Peyer's patch (tissue), 4 donors: ENCODE measurements at regions not wholly inside any gene's neighbourhood (a gene's known extent, or its start where the extent isn't known, plus 50 kb on each side); places are given as distances from the start of the nearest gene placed in this dataset.

Experiments
- DNase-seq, 3 donors: peaks; one replicate each; pipeline ENCODE4 v3.0.0-alpha.2; 2017 to 2019
- H3K27ac ChIP-seq, 4 donors: fragments of 200-600 bp; sonication (generic); one replicate each; pipeline ENCODE4 v1.5.1; 2016 to 2019
- H3K27me3 ChIP-seq, 2 donors: fragments of 200-600 bp; sonication (generic); one replicate each; pipeline ENCODE4 v1.5.1; 2019
- H3K36me3 ChIP-seq, 3 donors: fragments of 200-600 bp; sonication (generic); one replicate each; pipeline ENCODE4 v1.5.1; 2016 to 2019
- H3K4me1 ChIP-seq, 4 donors: fragments of 200-600 bp; sonication (generic); one replicate each; pipeline ENCODE4 v1.5.1; 2016 to 2019
- H3K4me3 ChIP-seq, 4 donors: fragments of 200-600 bp; sonication (generic); 1 replicate in 3 of 4; 2 replicates in 1 of 4; pipeline ENCODE4 v1.5.1; 2016 to 2019; ENCODE audit warnings: mild to moderate bottlenecking in 1 of 4
- H3K9me3 ChIP-seq, 4 donors: fragments of 200-600 bp; sonication (generic); one replicate each; pipeline ENCODE4 v1.5.1; 2016 to 2019; ENCODE audit warnings: mild to moderate bottlenecking in 1 of 4
- CTCF ChIP-seq, 6 experiments: fragments of 450-650 bp in 4 of 6; fragments of 200-600 bp in 2 of 6; sonication (generic) in 1 of 6; IDR thresholded peaks; one replicate each; pipeline ENCODE4 v1.5.1; 2017 to 2019; ENCODE audit warnings: antibody characterized with exemption in 6 of 6, mild to moderate bottlenecking in 3 of 6, moderate library complexity in 1 of 6
- POLR2A ChIP-seq, 2 donors: fragments of 450-650 bp; IDR thresholded peaks; one replicate each; pipeline ENCODE4 v1.5.1; 2017; ENCODE audit warnings: antibody characterized with exemption in 2 of 2, mild to moderate bottlenecking in 2 of 2, moderate library complexity in 2 of 2

GRCh38 chr4:176856421-176856820 is 63.7 kb upstream of the VEGFC start:
- H3K36me3 ChIP-seq, result no peaks in the 10 kb centered on the region
- H3K27me3 ChIP-seq, result no peaks in the 10 kb centered on the region
- no peaks in the 10 kb centered on the region for H3K9me3 ChIP-seq
- TF ChIP-seq POLR2A (IDR thresholded peaks at IDR 0.05) (no peak), CTCF (IDR thresholded peaks at IDR 0.05) (no peak)
- no peak overlapping the region for H3K4me3 ChIP-seq
- DNase-seq, result no peak
- H3K4me1 ChIP-seq, result no peaks in the 10 kb centered on the region
- H3K27ac ChIP-seq, result no peak overlapping the region

GRCh38 chr4:176858839-176859238 is 66.1 kb upstream of the VEGFC start:
- no peaks in the 10 kb centered on the region for H3K36me3 ChIP-seq
- no peak for DNase-seq
- no peak overlapping the region for H3K4me3 ChIP-seq
- no peaks in the 10 kb centered on the region for H3K9me3 ChIP-seq
- no peaks in the 10 kb centered on the region for H3K27me3 ChIP-seq
- TF ChIP-seq POLR2A (IDR thresholded peaks at IDR 0.05), result no peak
- no peak for TF ChIP-seq CTCF (IDR thresholded peaks at IDR 0.05)
- no peak overlapping the region for H3K27ac ChIP-seq
- H3K4me1 ChIP-seq, result no peaks in the 10 kb centered on the region

- Histone ChIP-seq H3K9me3 (no peaks in the 10 kb centered on the region), H3K27ac (no peak overlapping the region), H3K4me1 (no peaks in the 10 kb centered on the region), H3K4me3 (no peak overlapping the region), H3K36me3 (no peaks in the 10 kb centered on the region), H3K27me3 (no peaks in the 10 kb centered on the region)
- TF ChIP-seq CTCF (IDR thresholded peaks at IDR 0.05) (no peak), POLR2A (IDR thresholded peaks at IDR 0.05) (no peak)
- DNase-seq, result no peak
These were observed 71.5 kb upstream of the VEGFC start for GRCh38 chr4:176864238-176864637.

- no peak overlapping the region for H3K27ac ChIP-seq
- peaks cover 0 to 4% (median 0%) of the 10 kb centered on the region in 4 donors for H3K9me3 ChIP-seq
- no peaks in the 10 kb centered on the region for H3K36me3 ChIP-seq
- H3K4me3 ChIP-seq, result no peak overlapping the region
- TF ChIP-seq POLR2A (IDR thresholded peaks at IDR 0.05), result no peak
- no peak for TF ChIP-seq CTCF (IDR thresholded peaks at IDR 0.05)
- DNase-seq, result no peak
- no peaks in the 10 kb centered on the region for H3K27me3 ChIP-seq
- H3K4me1 ChIP-seq, result no peaks in the 10 kb centered on the region
These were observed 76.0 kb upstream of the VEGFC start for GRCh38 chr4:176868676-176869075.

GRCh38 chr4:176872461-176872860 is 79.7 kb upstream of the VEGFC start:
- Histone ChIP-seq H3K9me3 (peaks cover 0 to 4% (median 0%) of the 10 kb centered on the region in 4 donors), H3K4me1 (no peaks in the 10 kb centered on the region), H3K36me3 (no peaks in the 10 kb centered on the region), H3K27ac (no peak overlapping the region), H3K27me3 (no peaks in the 10 kb centered on the region), H3K4me3 (no peak overlapping the region)
- TF ChIP-seq POLR2A (IDR thresholded peaks at IDR 0.05), result no peak
- TF ChIP-seq CTCF (IDR thresholded peaks at IDR 0.05), result no peak
- DNase-seq, result no peak
